ENCODE measurements at regions not wholly inside any gene's neighbourhood (a gene's known extent, or its start where the extent isn't known, plus 50 kb on each side); places are given as distances from the start of the nearest gene placed in this dataset.

DNA sequence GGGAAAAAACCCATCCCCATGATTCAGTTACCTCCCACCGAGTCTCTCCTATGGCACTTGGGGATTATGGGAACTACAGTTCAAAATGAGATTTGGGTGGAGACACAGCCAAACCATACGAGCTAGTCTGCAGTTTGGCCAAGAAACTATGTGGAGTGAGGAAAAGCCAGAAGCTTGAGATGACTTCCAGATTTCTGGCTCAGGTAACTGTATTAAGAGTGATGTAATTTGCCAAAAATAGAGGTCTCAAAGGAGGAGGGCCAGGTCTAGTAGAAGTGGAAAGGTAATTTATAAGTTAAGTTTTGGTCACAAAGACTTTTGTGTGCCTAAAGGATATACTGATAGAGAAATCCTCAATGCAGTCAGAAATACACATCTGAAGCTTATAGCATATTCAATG, 279.7 kb upstream of the MGMT start:
- TF ChIP-seq, protein P1, sequence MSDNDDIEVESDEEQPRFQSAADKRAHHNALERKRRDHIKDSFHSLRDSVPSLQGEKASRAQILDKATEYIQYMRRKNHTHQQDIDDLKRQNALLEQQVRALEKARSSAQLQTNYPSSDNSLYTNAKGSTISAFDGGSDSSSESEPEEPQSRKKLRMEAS (IDR thresholded peaks at IDR 0.05; ENCODE audit: insufficient read depth, insufficient read length) = no peak
- TF ChIP-seq, protein P2, sequence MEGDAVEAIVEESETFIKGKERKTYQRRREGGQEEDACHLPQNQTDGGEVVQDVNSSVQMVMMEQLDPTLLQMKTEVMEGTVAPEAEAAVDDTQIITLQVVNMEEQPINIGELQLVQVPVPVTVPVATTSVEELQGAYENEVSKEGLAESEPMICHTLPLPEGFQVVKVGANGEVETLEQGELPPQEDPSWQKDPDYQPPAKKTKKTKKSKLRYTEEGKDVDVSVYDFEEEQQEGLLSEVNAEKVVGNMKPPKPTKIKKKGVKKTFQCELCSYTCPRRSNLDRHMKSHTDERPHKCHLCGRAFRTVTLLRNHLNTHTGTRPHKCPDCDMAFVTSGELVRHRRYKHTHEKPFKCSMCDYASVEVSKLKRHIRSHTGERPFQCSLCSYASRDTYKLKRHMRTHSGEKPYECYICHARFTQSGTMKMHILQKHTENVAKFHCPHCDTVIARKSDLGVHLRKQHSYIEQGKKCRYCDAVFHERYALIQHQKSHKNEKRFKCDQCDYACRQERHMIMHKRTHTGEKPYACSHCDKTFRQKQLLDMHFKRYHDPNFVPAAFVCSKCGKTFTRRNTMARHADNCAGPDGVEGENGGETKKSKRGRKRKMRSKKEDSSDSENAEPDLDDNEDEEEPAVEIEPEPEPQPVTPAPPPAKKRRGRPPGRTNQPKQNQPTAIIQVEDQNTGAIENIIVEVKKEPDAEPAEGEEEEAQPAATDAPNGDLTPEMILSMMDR (IDR thresholded peaks at IDR 0.05; ENCODE audit: extremely low read depth in 1 of 2, insufficient read depth in 1 of 2, low read depth in 1 of 2, low read length in 2 of 2) = no peak
- TF ChIP-seq POLR2A (IDR thresholded peaks at IDR 0.05; ENCODE audit: low read depth, low read length) = no peak
- TF ChIP-seq EZH2 (IDR thresholded peaks at IDR 0.05; ENCODE audit: borderline replicate concordance, low read depth, low read length, severe bottlenecking) = no peak
